Gastrocnemius medialis (tissue), 4 donors: ENCODE measurements at regions not wholly inside any gene's neighbourhood (a gene's known extent, or its start where the extent isn't known, plus 50 kb on each side); places are given as distances from the start of the nearest gene placed in this dataset.

Experiments
- POLR2A ChIP-seq, 2 donors: fragments of 450-650 bp; IDR thresholded peaks; one replicate each; pipeline ENCODE4 v1.6.1; 2017; ENCODE audit warnings: antibody characterized with exemption in 2 of 2, mild to moderate bottlenecking in 2 of 2, moderate library complexity in 2 of 2
- TF ChIP-seq, protein P1 (sequence below), 5 experiments: fragments of 450-650 bp in 3 of 5; fragments of 200-600 bp in 2 of 5; sonication (generic) in 2 of 5; IDR thresholded peaks in 4 of 5; conservative IDR thresholded peaks in 1 of 5; 1 replicate in 4 of 5; 2 replicates in 1 of 5; pipeline ENCODE4 v1.5.1; 2016 to 2019; ENCODE audit warnings: antibody characterized with exemption in 5 of 5, mild to moderate bottlenecking in 3 of 5, moderate library complexity in 3 of 5

DNA sequence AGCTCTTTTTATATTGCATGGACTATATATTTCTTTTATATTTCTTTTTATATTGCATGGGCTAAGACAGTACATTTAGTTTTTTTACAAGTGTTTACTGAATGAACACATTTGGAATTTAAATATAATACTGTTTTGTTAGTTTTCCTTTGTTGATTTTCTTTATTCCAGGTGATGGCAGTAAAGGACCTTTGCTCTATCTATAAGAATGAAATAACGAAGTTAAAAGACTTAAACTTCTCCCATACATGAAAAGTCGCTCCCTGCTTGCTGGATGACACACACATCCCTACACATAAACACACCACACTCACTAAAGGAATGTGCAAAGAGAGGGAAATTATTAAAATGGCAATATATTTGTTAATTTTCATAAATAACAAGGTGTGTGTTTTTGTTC, 102.5 kb upstream of the ANXA10 start:
- TF ChIP-seq, protein P1, sequence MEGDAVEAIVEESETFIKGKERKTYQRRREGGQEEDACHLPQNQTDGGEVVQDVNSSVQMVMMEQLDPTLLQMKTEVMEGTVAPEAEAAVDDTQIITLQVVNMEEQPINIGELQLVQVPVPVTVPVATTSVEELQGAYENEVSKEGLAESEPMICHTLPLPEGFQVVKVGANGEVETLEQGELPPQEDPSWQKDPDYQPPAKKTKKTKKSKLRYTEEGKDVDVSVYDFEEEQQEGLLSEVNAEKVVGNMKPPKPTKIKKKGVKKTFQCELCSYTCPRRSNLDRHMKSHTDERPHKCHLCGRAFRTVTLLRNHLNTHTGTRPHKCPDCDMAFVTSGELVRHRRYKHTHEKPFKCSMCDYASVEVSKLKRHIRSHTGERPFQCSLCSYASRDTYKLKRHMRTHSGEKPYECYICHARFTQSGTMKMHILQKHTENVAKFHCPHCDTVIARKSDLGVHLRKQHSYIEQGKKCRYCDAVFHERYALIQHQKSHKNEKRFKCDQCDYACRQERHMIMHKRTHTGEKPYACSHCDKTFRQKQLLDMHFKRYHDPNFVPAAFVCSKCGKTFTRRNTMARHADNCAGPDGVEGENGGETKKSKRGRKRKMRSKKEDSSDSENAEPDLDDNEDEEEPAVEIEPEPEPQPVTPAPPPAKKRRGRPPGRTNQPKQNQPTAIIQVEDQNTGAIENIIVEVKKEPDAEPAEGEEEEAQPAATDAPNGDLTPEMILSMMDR (IDR thresholded peaks at IDR 0.05 in 4 of 5, conservative IDR thresholded peaks at IDR 0.05 in 1 of 5), result no peak
- no peak for TF ChIP-seq POLR2A (IDR thresholded peaks at IDR 0.05)
